MCF 10A (cell line): ENCODE measurements at regions not wholly inside any gene's neighbourhood (a gene's known extent, or its start where the extent isn't known, plus 50 kb on each side); places are given as distances from the start of the nearest gene placed in this dataset.
"Not testable (repeated sequence)": the region's sequence is repeated elsewhere in the genome, so short reads cannot be mapped to it uniquely, and the experiment has no call there.

Experiments used
- BruUV-seq: library from RNA; stranded (reverse); fragments of 400-500 nt; replicated peaks from 2 replicates; lab custom pipeline; 2021; lab: Mats Ljungman, UMichigan
- CTCF ChIA-PET: fragments of 300-600 bp; sonication (Branson Sonifier 250); formaldehyde crosslinking; extraction: SDS; loops from one replicate; lab custom pipeline; 2021; ENCODE audit warnings: antibody characterized with exemption, inconsistent platforms; lab: Yijun Ruan, JAX
- POLR2A ChIA-PET: fragments of 300-600, 350-650 bp; sonication (Branson Sonifier 250); formaldehyde crosslinking; extraction: SDS; loops from one replicate; lab custom pipeline; 2020; ENCODE audit warnings: antibody characterized with exemption, inconsistent platforms; lab: Yijun Ruan, JAX
- DNase-seq: peaks from one replicate; pipeline ENCODE4 v3.0.0-alpha.2; 2018; ENCODE audit not compliant: unreplicated experiment
- H3K27ac Mint-ChIP-seq: one replicate; pipeline ENCODE4 v1.8.0; 2022; ENCODE audit warnings: mild to moderate bottlenecking, low read depth, mixed read lengths; ENCODE audit not compliant: unreplicated experiment
- H3K27me3 Mint-ChIP-seq: one replicate; pipeline ENCODE4 v1.8.0; 2022; ENCODE audit warnings: mixed read lengths; ENCODE audit not compliant: insufficient read depth, unreplicated experiment
- H3K36me3 Mint-ChIP-seq: one replicate; pipeline ENCODE4 v1.8.0; 2022; ENCODE audit warnings: mild to moderate bottlenecking, moderate library complexity, mixed read lengths; ENCODE audit not compliant: insufficient read depth, unreplicated experiment
- H3K4me1 Mint-ChIP-seq: one replicate; pipeline ENCODE4 v1.8.0; 2022; ENCODE audit warnings: mixed read lengths; ENCODE audit not compliant: insufficient read depth, unreplicated experiment
- H3K4me3 Mint-ChIP-seq: one replicate; pipeline ENCODE4 v1.8.0; 2022; ENCODE audit warnings: mild to moderate bottlenecking, moderate library complexity, mixed read lengths; ENCODE audit not compliant: unreplicated experiment
- H3K9me3 Mint-ChIP-seq: one replicate; pipeline ENCODE4 v1.8.0; 2022; ENCODE audit warnings: mixed read lengths; ENCODE audit not compliant: unreplicated experiment
- intact Hi-C: fragments of 100-400 bp; cut with micrococcal nuclease; formaldehyde crosslinking; loops from 2 replicates; pipeline ENCODE4 v1.14.1; 2022
- TF ChIP-seq, protein P1 (sequence below): fragments of 200-600 bp; IDR thresholded peaks from one replicate; pipeline ENCODE4 v1.8.0; 2022; ENCODE audit warnings: antibody characterized with exemption, mild to moderate bottlenecking; ENCODE audit not compliant: unreplicated experiment

DNA sequence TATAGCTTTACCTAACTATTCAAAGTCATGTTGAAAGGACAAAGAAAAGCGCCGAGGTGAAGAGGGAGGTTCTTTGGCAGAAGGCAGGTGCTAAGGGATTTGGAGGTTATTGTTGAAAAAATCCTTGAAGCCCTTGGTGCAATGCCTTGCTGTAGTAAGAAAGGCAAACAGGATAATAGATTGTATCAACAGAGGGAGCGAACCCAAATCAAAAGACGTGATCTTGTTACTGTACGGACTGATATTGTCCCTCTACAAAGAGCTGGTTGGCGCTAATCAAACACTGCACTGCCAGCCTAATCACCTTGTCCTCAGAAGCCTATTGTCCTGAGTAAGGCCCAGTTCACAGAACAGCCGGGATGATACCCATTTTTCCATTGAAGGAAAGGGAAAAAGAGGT, 182.9 kb downstream of the ZIC3 start:
- Mint-ChIP-seq H3K4me1 (no peaks in the 10 kb centered on the region), H3K27ac (no peak overlapping the region), H3K9me3 (no peaks in the 10 kb centered on the region), H3K4me3 (no peak overlapping the region), H3K27me3 (no peaks in the 10 kb centered on the region), H3K36me3 (no peaks in the 10 kb centered on the region)
- TF ChIP-seq, protein P1, sequence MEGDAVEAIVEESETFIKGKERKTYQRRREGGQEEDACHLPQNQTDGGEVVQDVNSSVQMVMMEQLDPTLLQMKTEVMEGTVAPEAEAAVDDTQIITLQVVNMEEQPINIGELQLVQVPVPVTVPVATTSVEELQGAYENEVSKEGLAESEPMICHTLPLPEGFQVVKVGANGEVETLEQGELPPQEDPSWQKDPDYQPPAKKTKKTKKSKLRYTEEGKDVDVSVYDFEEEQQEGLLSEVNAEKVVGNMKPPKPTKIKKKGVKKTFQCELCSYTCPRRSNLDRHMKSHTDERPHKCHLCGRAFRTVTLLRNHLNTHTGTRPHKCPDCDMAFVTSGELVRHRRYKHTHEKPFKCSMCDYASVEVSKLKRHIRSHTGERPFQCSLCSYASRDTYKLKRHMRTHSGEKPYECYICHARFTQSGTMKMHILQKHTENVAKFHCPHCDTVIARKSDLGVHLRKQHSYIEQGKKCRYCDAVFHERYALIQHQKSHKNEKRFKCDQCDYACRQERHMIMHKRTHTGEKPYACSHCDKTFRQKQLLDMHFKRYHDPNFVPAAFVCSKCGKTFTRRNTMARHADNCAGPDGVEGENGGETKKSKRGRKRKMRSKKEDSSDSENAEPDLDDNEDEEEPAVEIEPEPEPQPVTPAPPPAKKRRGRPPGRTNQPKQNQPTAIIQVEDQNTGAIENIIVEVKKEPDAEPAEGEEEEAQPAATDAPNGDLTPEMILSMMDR = no peak
- DNase-seq = no peak
- intact Hi-C loops = no loop called here
- BruUV-seq = no TSS peak
- ChIA-PET CTCF (interaction anchor here (0.7 kb wide), 1 partner anchor 19 kb away, joined by 4 read pairs; no protein-coding TSS in a partner anchor), POLR2A (no interaction called here)

DNA sequence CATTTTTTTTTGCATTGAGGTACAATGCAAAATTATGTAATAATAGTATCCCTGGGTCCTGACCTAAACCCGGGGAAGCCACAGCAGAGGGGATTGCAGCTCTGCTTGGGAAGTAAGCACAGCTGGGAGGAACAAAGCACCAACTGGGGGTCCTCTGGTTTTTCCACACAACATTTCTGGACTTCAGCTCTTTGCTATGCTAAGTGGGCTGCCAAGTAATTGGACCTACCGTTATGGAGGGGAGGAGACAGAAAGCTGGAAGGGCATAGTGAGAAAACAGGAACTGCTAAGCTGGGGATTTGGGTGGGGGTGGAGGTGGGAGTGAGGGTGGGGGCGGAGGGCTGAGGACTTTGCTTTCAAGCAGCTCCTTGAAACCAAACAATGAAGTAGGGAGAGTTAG, 183.3 kb downstream of the ZIC3 start:
- no peak overlapping the region for H3K27ac Mint-ChIP-seq
- no peaks in the 10 kb centered on the region for H3K27me3 Mint-ChIP-seq
- BruUV-seq = no TSS peak
- ChIA-PET CTCF (no interaction called here), POLR2A (no interaction called here)
- intact Hi-C loops = no loop called here
- no peaks in the 10 kb centered on the region for H3K4me1 Mint-ChIP-seq
- no peaks in the 10 kb centered on the region for H3K9me3 Mint-ChIP-seq
- TF ChIP-seq, protein P1 = no peak
- DNase-seq = no peak
- no peak overlapping the region for H3K4me3 Mint-ChIP-seq
- H3K36me3 Mint-ChIP-seq = no peaks in the 10 kb centered on the region

DNA sequence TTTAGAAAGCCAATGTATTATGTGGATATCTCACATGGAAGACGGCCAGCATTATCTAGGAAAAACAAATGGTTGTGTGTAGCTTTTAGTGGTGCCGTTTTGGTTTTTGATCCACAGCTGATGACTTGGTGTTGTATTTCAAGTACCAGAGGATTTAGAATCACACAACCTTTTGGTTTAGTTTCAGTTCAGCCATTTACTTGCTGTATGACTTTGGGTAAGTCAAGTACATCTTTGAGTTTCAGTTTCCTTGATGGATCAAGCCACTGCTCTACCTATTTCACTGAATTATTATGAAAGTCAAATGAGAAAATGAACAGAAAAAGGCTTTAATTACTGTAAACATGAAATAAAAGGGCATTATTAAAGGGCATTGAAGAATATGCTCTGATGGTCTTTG, 205.6 kb downstream of the ZIC3 start:
- CTCF ChIA-PET = no interaction called here
- no peaks in the 10 kb centered on the region for H3K27me3 Mint-ChIP-seq
- no peak for DNase-seq
- intact Hi-C loops = no loop called here
- H3K27ac Mint-ChIP-seq = no peak overlapping the region
- no peaks in the 10 kb centered on the region for H3K36me3 Mint-ChIP-seq
- no TSS peak for BruUV-seq
- H3K9me3 Mint-ChIP-seq = peaks cover 21% of the 10 kb centered on the region
- TF ChIP-seq, protein P1 = no peak
- POLR2A ChIA-PET = interaction anchor here (0.6 kb wide), 1 partner anchor 182 kb away, joined by 3 read pairs; no protein-coding TSS in a partner anchor
- H3K4me1 Mint-ChIP-seq = no peaks in the 10 kb centered on the region
- H3K4me3 Mint-ChIP-seq = no peak overlapping the region

DNA sequence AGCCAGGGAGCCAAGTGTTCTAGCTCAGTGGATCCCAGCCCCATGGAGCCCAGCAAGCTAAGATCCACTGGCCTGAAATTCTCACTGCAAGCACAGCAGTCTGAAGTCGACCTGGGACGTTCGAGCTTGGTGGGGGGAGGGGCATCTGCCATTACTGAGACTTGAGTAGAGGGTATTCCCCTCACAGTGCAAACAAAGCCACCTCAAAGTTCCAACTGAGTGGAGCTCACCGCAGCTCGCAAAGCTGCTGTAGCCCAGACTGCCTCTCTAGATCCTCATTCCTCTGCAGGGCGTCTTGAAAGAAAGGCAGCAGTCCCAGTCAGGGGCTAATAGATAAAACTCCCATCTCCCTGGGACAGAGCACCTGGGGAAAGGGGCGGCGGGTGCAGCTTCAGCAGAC, 226.3 kb downstream of the ZIC3 start:
- no TSS peak for BruUV-seq
- Mint-ChIP-seq H3K27ac (no peak overlapping the region), H3K36me3 (no peaks in the 10 kb centered on the region), H3K9me3 (peaks cover 17% of the 10 kb centered on the region), H3K4me1 (no peaks in the 10 kb centered on the region), H3K4me3 (no peak overlapping the region), H3K27me3 (no peaks in the 10 kb centered on the region)
- DNase-seq = no peak
- CTCF ChIA-PET = no interaction called here
- TF ChIP-seq, protein P1 = no peak
- intact Hi-C loops = no loop called here
- POLR2A ChIA-PET = no interaction called here

DNA sequence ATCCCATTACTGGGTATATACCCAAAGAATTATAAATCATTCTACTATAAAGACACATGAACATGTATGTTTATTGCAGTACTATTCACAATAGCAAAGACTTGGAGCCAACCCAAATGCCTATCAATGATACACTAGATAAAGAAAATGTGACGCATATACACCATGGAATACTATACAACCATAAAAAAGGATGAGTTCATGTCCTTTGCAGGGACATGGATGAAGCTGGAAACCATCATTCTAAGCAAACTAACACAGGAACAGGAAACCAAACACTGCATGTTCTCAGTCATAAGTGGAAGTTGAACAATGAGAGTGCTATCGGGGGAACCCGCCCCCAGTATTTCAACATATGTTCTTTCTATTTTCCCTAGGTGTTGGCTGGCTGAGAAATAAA, 232.0 kb downstream of the ZIC3 start:
- DNase-seq, BruUV-seq, CTCF ChIA-PET, H3K4me3 Mint-ChIP-seq, intact Hi-C loops, H3K27me3 Mint-ChIP-seq, H3K27ac Mint-ChIP-seq, H3K36me3 Mint-ChIP-seq, H3K4me1 Mint-ChIP-seq: not testable (repeated sequence)
- POLR2A ChIA-PET = interaction anchor here (0.7 kb wide), 1 partner anchor 67 kb away, joined by 4 read pairs; no protein-coding TSS in a partner anchor
- peaks cover 26% of the 10 kb centered on the region for H3K9me3 Mint-ChIP-seq
